ENCODE measurements at regions not wholly inside any gene's neighbourhood (a gene's known extent, or its start where the extent isn't known, plus 50 kb on each side); places are given as distances from the start of the nearest gene placed in this dataset.

- Histone ChIP-seq H3K4me1 (ENCODE audit: insufficient read depth, poor library complexity, severe bottlenecking) (peaks cover 8% of the 10 kb centered on the region), H3K9me3 (ENCODE audit: severe bottlenecking) (no peaks in the 10 kb centered on the region), H3K36me3 (ENCODE audit: low read depth) (no peaks in the 10 kb centered on the region), H3K27me3 (ENCODE audit: insufficient read depth, poor library complexity, severe bottlenecking) (no peaks in the 10 kb centered on the region), H3K27ac (ENCODE audit: poor library complexity, severe bottlenecking) (no peak overlapping the region), H3K4me3 (ENCODE audit: severe bottlenecking) (no peak overlapping the region)
- TF ChIP-seq CTCF (IDR thresholded peaks at IDR 0.05; ENCODE audit: poor library complexity, severe bottlenecking) = no peak
- peak; percentile 42; the same call in 2 of the 3 replicates for ATAC-seq (ENCODE audit: low read depth)
- DNase-seq (ENCODE audit: low spot score) = no peak
These were observed 143.5 kb downstream of the ANKRD60 start for GRCh38 chr20:58084966-58085365.

GRCh38 chr20:58084566-58084965 lies 143.9 kb downstream of the ANKRD60 start:
- H3K27ac ChIP-seq (ENCODE audit: poor library complexity, severe bottlenecking) = no peak overlapping the region
- ATAC-seq (ENCODE audit: low read depth) (no peak), DNase-seq (ENCODE audit: low spot score) (no peak)
- H3K27me3 ChIP-seq (ENCODE audit: insufficient read depth, poor library complexity, severe bottlenecking) = no peaks in the 10 kb centered on the region
- no peak overlapping the region for H3K4me3 ChIP-seq (ENCODE audit: severe bottlenecking)
- peaks cover 8% of the 10 kb centered on the region for H3K4me1 ChIP-seq (ENCODE audit: insufficient read depth, poor library complexity, severe bottlenecking)
- no peak for TF ChIP-seq CTCF (IDR thresholded peaks at IDR 0.05; ENCODE audit: poor library complexity, severe bottlenecking)
- no peaks in the 10 kb centered on the region for H3K36me3 ChIP-seq (ENCODE audit: low read depth)
- no peaks in the 10 kb centered on the region for H3K9me3 ChIP-seq (ENCODE audit: severe bottlenecking)

- H3K4me3 ChIP-seq (ENCODE audit: severe bottlenecking) = no peak overlapping the region
- no peaks in the 10 kb centered on the region for H3K9me3 ChIP-seq (ENCODE audit: severe bottlenecking)
- H3K4me1 ChIP-seq (ENCODE audit: insufficient read depth, poor library complexity, severe bottlenecking) = peaks cover 13% of the 10 kb centered on the region
- H3K27ac ChIP-seq (ENCODE audit: poor library complexity, severe bottlenecking) = peak overlapping the region; percentile 7
- ATAC-seq (ENCODE audit: low read depth) = peak; percentile 83
- no peak for TF ChIP-seq CTCF (IDR thresholded peaks at IDR 0.05; ENCODE audit: poor library complexity, severe bottlenecking)
- H3K27me3 ChIP-seq (ENCODE audit: insufficient read depth, poor library complexity, severe bottlenecking) = no peaks in the 10 kb centered on the region
- DNase-seq (ENCODE audit: low spot score) = no peak
- H3K36me3 ChIP-seq (ENCODE audit: low read depth) = no peaks in the 10 kb centered on the region
These were observed 146.6 kb downstream of the ANKRD60 start for GRCh38 chr20:58081846-58082245.

GRCh38 chr20:58078741-58079522 lies 149.5 kb downstream of the ANKRD60 start:
- Histone ChIP-seq H3K9me3 (ENCODE audit: severe bottlenecking) (no peaks in the 10 kb centered on the region), H3K36me3 (ENCODE audit: low read depth) (no peaks in the 10 kb centered on the region), H3K4me3 (ENCODE audit: severe bottlenecking) (no peak overlapping the region), H3K4me1 (ENCODE audit: insufficient read depth, poor library complexity, severe bottlenecking) (peaks cover 15% of the 10 kb centered on the region), H3K27me3 (ENCODE audit: insufficient read depth, poor library complexity, severe bottlenecking) (no peaks in the 10 kb centered on the region), H3K27ac (ENCODE audit: poor library complexity, severe bottlenecking) (peak overlapping the region; percentile 4)
- ATAC-seq (ENCODE audit: low read depth) (peak; percentile 65), DNase-seq (ENCODE audit: low spot score) (peak; percentile 60)
- no peak for TF ChIP-seq CTCF (IDR thresholded peaks at IDR 0.05; ENCODE audit: poor library complexity, severe bottlenecking)

GRCh38 chr20:58077282-58077681 lies 151.2 kb downstream of the ANKRD60 start:
- DNase-seq (ENCODE audit: low spot score) (peak; percentile 41), ATAC-seq (ENCODE audit: low read depth) (no peak)
- Histone ChIP-seq H3K4me3 (ENCODE audit: severe bottlenecking) (no peak overlapping the region), H3K4me1 (ENCODE audit: insufficient read depth, poor library complexity, severe bottlenecking) (peaks cover 15% of the 10 kb centered on the region), H3K36me3 (ENCODE audit: low read depth) (no peaks in the 10 kb centered on the region), H3K27ac (ENCODE audit: poor library complexity, severe bottlenecking) (no peak overlapping the region), H3K9me3 (ENCODE audit: severe bottlenecking) (no peaks in the 10 kb centered on the region), H3K27me3 (ENCODE audit: insufficient read depth, poor library complexity, severe bottlenecking) (no peaks in the 10 kb centered on the region)
- TF ChIP-seq CTCF (IDR thresholded peaks at IDR 0.05; ENCODE audit: poor library complexity, severe bottlenecking) = no peak

All from RWPE2 (cell line).